ENCODE measurements at regions not wholly inside any gene's neighbourhood (a gene's known extent, or its start where the extent isn't known, plus 50 kb on each side); places are given as distances from the start of the nearest gene placed in this dataset.
A peak's percentile ranks its signal among the peaks of the same experiment; 100 is the strongest.

GRCh38 chrX:14355556-14355955 is 173.8 kb upstream of the GLRA2 start:
- H3K4me2 ChIP-seq (ENCODE audit: low read length) = no peak overlapping the region
- DNase-seq (no peak), ATAC-seq (no peak)
- BruUV-seq (replicated peaks) = no TSS peak
- ChIA-PET CTCF (no interaction called here), POLR2A (ENCODE audit: unreplicated experiment) (no interaction called here)
- H3F3A ChIP-seq (ENCODE audit: low read length, unreplicated experiment) = no peaks in the 10 kb centered on the region
- H3K9ac ChIP-seq (ENCODE audit: low read length) = no peak overlapping the region
- no peak overlapping the region for H3K4me3 ChIP-seq (ENCODE audit: low read length)
- no peaks in the 10 kb centered on the region for H3K79me2 ChIP-seq (ENCODE audit: low read length)
- H3K36me3 ChIP-seq (ENCODE audit: low read depth, low read length) = no peaks in the 10 kb centered on the region
- intact Hi-C loops (cut with micrococcal nuclease) = no loop called here
- H3K9me3 ChIP-seq (ENCODE audit: low read length) = no peaks in the 10 kb centered on the region
- no peaks in the 10 kb centered on the region for H3K27me3 ChIP-seq (ENCODE audit: low read length)
- no peak overlapping the region for H2AFZ ChIP-seq (ENCODE audit: low read length)
- TF ChIP-seq CTCF (conservative IDR thresholded peaks at IDR 0.05; ENCODE audit: low read depth, low read length) (no peak), EZH2 (IDR thresholded peaks at IDR 0.05; ENCODE audit: low read length, unreplicated experiment) (no peak), EZH2phosphoT487 (IDR thresholded peaks at IDR 0.05; ENCODE audit: borderline replicate concordance, low read length) (no peak)
- no peak overlapping the region for H3K27ac ChIP-seq (ENCODE audit: low read length)
- peaks cover 15% of the 10 kb centered on the region for H3K4me1 ChIP-seq (ENCODE audit: insufficient read depth, low read length)
- no peaks in the 10 kb centered on the region for H3K9me2 ChIP-seq (replicated peaks; ENCODE audit: low read length)
- H4K20me1 ChIP-seq (ENCODE audit: low read length) = no peaks in the 10 kb centered on the region

GRCh38 chrX:14354521-14354920 is 174.8 kb upstream of the GLRA2 start:
- TF ChIP-seq EZH2 (IDR thresholded peaks at IDR 0.05; ENCODE audit: low read length, unreplicated experiment) (no peak), EZH2phosphoT487 (IDR thresholded peaks at IDR 0.05; ENCODE audit: borderline replicate concordance, low read length) (no peak), CTCF (conservative IDR thresholded peaks at IDR 0.05; ENCODE audit: low read depth, low read length) (no peak)
- Histone ChIP-seq H3K27me3 (ENCODE audit: low read length) (no peaks in the 10 kb centered on the region), H3K4me2 (ENCODE audit: low read length) (no peak overlapping the region), H3K4me3 (ENCODE audit: low read length) (no peak overlapping the region), H3K9me3 (ENCODE audit: low read length) (no peaks in the 10 kb centered on the region), H3K27ac (ENCODE audit: low read length) (no peak overlapping the region), H2AFZ (ENCODE audit: low read length) (no peak overlapping the region), H4K20me1 (ENCODE audit: low read length) (no peaks in the 10 kb centered on the region), H3F3A (ENCODE audit: low read length, unreplicated experiment) (no peaks in the 10 kb centered on the region), H3K79me2 (ENCODE audit: low read length) (no peaks in the 10 kb centered on the region), H3K4me1 (ENCODE audit: insufficient read depth, low read length) (peaks cover 15% of the 10 kb centered on the region), H3K9ac (ENCODE audit: low read length) (no peak overlapping the region), H3K36me3 (ENCODE audit: low read depth, low read length) (no peaks in the 10 kb centered on the region), H3K9me2 (replicated peaks; ENCODE audit: low read length) (no peaks in the 10 kb centered on the region)
- DNase-seq = no peak
- ChIA-PET POLR2A (ENCODE audit: unreplicated experiment) (no interaction called here), CTCF (no interaction called here)
- BruUV-seq (replicated peaks) = no TSS peak
- intact Hi-C loops (cut with micrococcal nuclease) = no loop called here
- no peak for ATAC-seq

GRCh38 chrX:14352511-14352910 is 176.8 kb upstream of the GLRA2 start:
- no peak overlapping the region for H3K9ac ChIP-seq (ENCODE audit: low read length)
- peaks cover 11% of the 10 kb centered on the region for H3K4me1 ChIP-seq (ENCODE audit: insufficient read depth, low read length)
- H3K4me3 ChIP-seq (ENCODE audit: low read length) = no peak overlapping the region
- H2AFZ ChIP-seq (ENCODE audit: low read length) = no peak overlapping the region
- no peak overlapping the region for H3K27ac ChIP-seq (ENCODE audit: low read length)
- TF ChIP-seq EZH2phosphoT487 (IDR thresholded peaks at IDR 0.05; ENCODE audit: borderline replicate concordance, low read length) (no peak), EZH2 (IDR thresholded peaks at IDR 0.05; ENCODE audit: low read length, unreplicated experiment) (no peak), CTCF (conservative IDR thresholded peaks at IDR 0.05; ENCODE audit: low read depth, low read length) (no peak)
- H3K27me3 ChIP-seq (ENCODE audit: low read length) = no peaks in the 10 kb centered on the region
- no peaks in the 10 kb centered on the region for H3K79me2 ChIP-seq (ENCODE audit: low read length)
- H3K9me3 ChIP-seq (ENCODE audit: low read length) = no peaks in the 10 kb centered on the region
- no peak for ATAC-seq
- POLR2A ChIA-PET (ENCODE audit: unreplicated experiment) = no interaction called here
- no peak overlapping the region for H3K4me2 ChIP-seq (ENCODE audit: low read length)
- H3K36me3 ChIP-seq (ENCODE audit: low read depth, low read length) = no peaks in the 10 kb centered on the region
- DNase-seq = peak; percentile 3
- no peaks in the 10 kb centered on the region for H3K9me2 ChIP-seq (replicated peaks; ENCODE audit: low read length)
- intact Hi-C loops (cut with micrococcal nuclease) = no loop called here
- no TSS peak for BruUV-seq (replicated peaks)
- no peaks in the 10 kb centered on the region for H3F3A ChIP-seq (ENCODE audit: low read length, unreplicated experiment)
- H4K20me1 ChIP-seq (ENCODE audit: low read length) = no peaks in the 10 kb centered on the region
- CTCF ChIA-PET = no interaction called here
